Mucosa of descending colon (tissue), 3 donors: ENCODE measurements at regions not wholly inside any gene's neighbourhood (a gene's known extent, or its start where the extent isn't known, plus 50 kb on each side); places are given as distances from the start of the nearest gene placed in this dataset.

Source experiments
- ATAC-seq: fragments of 200-7000 bp; cut with Tn5 transposase; one replicate; pipeline ENCODE4 v1.9.1; 2020; ENCODE audit warnings: mild to moderate bottlenecking, moderate library complexity
- DNase-seq, 3 donors: peaks; one replicate each; pipeline ENCODE4 v3.0.0-alpha.2; 2020
- H3K36me3 ChIP-seq: fragments of 200-600 bp; one replicate; pipeline ENCODE4 v1.8.0; 2021; ENCODE audit warnings: low read depth, mild to moderate bottlenecking
- H3K4me1 ChIP-seq: fragments of 200-600 bp; one replicate; pipeline ENCODE4 v1.8.0; 2021; ENCODE audit warnings: low read depth, mild to moderate bottlenecking
- H3K4me3 ChIP-seq: fragments of 200-600 bp; one replicate; pipeline ENCODE4 v1.8.0; 2021; ENCODE audit warnings: mild to moderate bottlenecking
- H3K9me3 ChIP-seq: fragments of 200-600 bp; one replicate; pipeline ENCODE4 v1.8.0; 2021; ENCODE audit warnings: mild to moderate bottlenecking
- CTCF ChIP-seq: fragments of 200-600 bp; IDR thresholded peaks from one replicate; pipeline ENCODE4 v1.8.0; 2022; ENCODE audit warnings: antibody characterized with exemption, mild to moderate bottlenecking
- intact Hi-C, 2 donors: fragments of 100-400 bp; cut with DNase I in 1 of 2; cut with micrococcal nuclease in 1 of 2; formaldehyde crosslinking; loops; one replicate each; pipeline versions ENCODE4 v1.11.0 to v1.11.1; 2022; cut with DNase I, micrococcal nuclease
- donor health status: DM: no; HTN: no; CAD: no; lungs with moderate emphysema.
- donor health status: DM: no; HTN: no; CAD: no.
- donor health status: DM: no; HTN: yes; CAD: no.

GRCh38 chr5:107310181-107310580 lies 360.6 kb downstream of the EFNA5 start:
- TF ChIP-seq CTCF: no peak
- H3K4me3 ChIP-seq: no peak overlapping the region
- intact Hi-C loops: no loop called here
- no peak for DNase-seq
- H3K36me3 ChIP-seq: no peaks in the 10 kb centered on the region
- no peaks in the 10 kb centered on the region for H3K9me3 ChIP-seq
- no peak for ATAC-seq
- no peaks in the 10 kb centered on the region for H3K4me1 ChIP-seq

GRCh38 chr5:107306594-107306993 lies 364.1 kb downstream of the EFNA5 start:
- DNase-seq (no peak), ATAC-seq (no peak)
- no peak for TF ChIP-seq CTCF
- no peaks in the 10 kb centered on the region for H3K9me3 ChIP-seq
- H3K36me3 ChIP-seq: no peaks in the 10 kb centered on the region
- no peaks in the 10 kb centered on the region for H3K4me1 ChIP-seq
- intact Hi-C loops: no loop called here
- H3K4me3 ChIP-seq: no peak overlapping the region

- H3K4me1 ChIP-seq: no peaks in the 10 kb centered on the region
- no peaks in the 10 kb centered on the region for H3K9me3 ChIP-seq
- ATAC-seq: no peak
- no peak for TF ChIP-seq CTCF
- no peak overlapping the region for H3K4me3 ChIP-seq
- DNase-seq: no peak
- intact Hi-C loops: no loop called here
- no peaks in the 10 kb centered on the region for H3K36me3 ChIP-seq
Measured at GRCh38 chr5:107306002-107306401, 364.7 kb downstream of the EFNA5 start.

GRCh38 chr5:107304684-107305083 lies 366.1 kb downstream of the EFNA5 start:
- Histone ChIP-seq H3K4me1 (no peaks in the 10 kb centered on the region), H3K36me3 (no peaks in the 10 kb centered on the region), H3K9me3 (no peaks in the 10 kb centered on the region), H3K4me3 (no peak overlapping the region)
- intact Hi-C loops: no loop called here
- ATAC-seq: no peak
- DNase-seq: no peak
- no peak for TF ChIP-seq CTCF

GRCh38 chr5:107303171-107303968 lies 367.4 kb downstream of the EFNA5 start:
- TF ChIP-seq CTCF: no peak
- no peaks in the 10 kb centered on the region for H3K36me3 ChIP-seq
- intact Hi-C loops: no loop called here
- no peak for DNase-seq
- no peaks in the 10 kb centered on the region for H3K4me1 ChIP-seq
- no peak overlapping the region for H3K4me3 ChIP-seq
- ATAC-seq: no peak
- H3K9me3 ChIP-seq: no peaks in the 10 kb centered on the region
